Spleen (tissue), 11 donors: ENCODE measurements at regions not wholly inside any gene's neighbourhood (a gene's known extent, or its start where the extent isn't known, plus 50 kb on each side); places are given as distances from the start of the nearest gene placed in this dataset.

ENCODE experiments used
- DNase-seq: peaks from one replicate; pipeline ENCODE4 v3.0.0-alpha.2; 2020
- H3K27ac ChIP-seq, 8 donors: fragments of 200-600 bp; sonication (generic) in 7 of 8; 1 replicate in 4 of 8; 2 replicates in 4 of 8; pipeline versions ENCODE4 v1.5.0 to v1.8.0; 2016 to 2021; ENCODE audit warnings: inconsistent platforms in 4 of 8, mild to moderate bottlenecking in 4 of 8, moderate library complexity in 1 of 8
- H3K27me3 ChIP-seq, 7 donors: fragments of 200-600 bp; sonication (generic) in 6 of 7; replicated peaks in 1 of 7; 1 replicate in 4 of 7; 2 replicates in 3 of 7; pipeline versions ENCODE4 v1.5.0 to v1.8.0; 2016 to 2021; ENCODE audit warnings: inconsistent platforms in 3 of 7, mild to moderate bottlenecking in 1 of 7
- H3K36me3 ChIP-seq, 6 donors: fragments of 200-600 bp; sonication (generic) in 5 of 6; 1 replicate in 4 of 6; 2 replicates in 2 of 6; pipeline versions ENCODE4 v1.5.0 to v1.8.0; 2016 to 2021; ENCODE audit warnings: inconsistent platforms in 2 of 6
- H3K4me1 ChIP-seq, 6 donors: fragments of 200-600 bp; sonication (generic) in 5 of 6; 1 replicate in 3 of 6; 2 replicates in 3 of 6; pipeline versions ENCODE4 v1.5.0 to v1.8.0; 2016 to 2021; ENCODE audit warnings: inconsistent platforms in 3 of 6
- H3K4me3 ChIP-seq, 8 donors: fragments of 200-600 bp; sonication (generic) in 7 of 8; 1 replicate in 4 of 8; 2 replicates in 4 of 8; pipeline versions ENCODE4 v1.5.0 to v1.8.0; 2016 to 2021; ENCODE audit warnings: inconsistent platforms in 4 of 8, mild to moderate bottlenecking in 4 of 8, moderate library complexity in 2 of 8
- H3K9me3 ChIP-seq, 8 donors: fragments of 200-600 bp; sonication (generic) in 7 of 8; 1 replicate in 4 of 8; 2 replicates in 4 of 8; pipeline versions ENCODE4 v1.5.0 to v1.8.0; 2016 to 2021; ENCODE audit warnings: inconsistent platforms in 4 of 8
- POLR2A ChIP-seq, 3 donors: fragments of 450-650 bp; IDR thresholded peaks; one replicate each; pipeline ENCODE4 v1.5.1; 2017; ENCODE audit warnings: antibody characterized with exemption in 3 of 3, mild to moderate bottlenecking in 1 of 3
- POLR2AphosphoS5 ChIP-seq, 3 donors: sonication (generic); formaldehyde crosslinking; IDR thresholded peaks; one replicate each; pipeline ENCODE4 v1.5.1; 2017; ENCODE audit warnings: antibody characterized with exemption in 3 of 3
- WGBS, 5 donors: extraction: QIAGEN DNeasy Blood & Tissue Kit in 3 of 5; methylation state at CpG; one replicate each; pipeline versions ENCODE4 v1.1.5 to v1.1.7; 2013 to 2018; 5-methylcytosine and 5-hydroxymethylcytosine counted together
- intact Hi-C: fragments of 100-400 bp; cut with DNase I; formaldehyde crosslinking; loops from one replicate; pipeline ENCODE4 v1.15.0; 2023; ENCODE audit warnings: low total_unique reads
- TF ChIP-seq, protein P1 (sequence below), 11 experiments: fragments of 200-600 bp in 7 of 11; fragments of 450-650 bp in 4 of 11; sonication (generic) in 4 of 11; IDR thresholded peaks in 8 of 11; conservative IDR thresholded peaks in 3 of 11; 1 replicate in 7 of 11; 2 replicates in 4 of 11; pipeline versions ENCODE4 v1.4.0 to v1.8.0; 2016 to 2021; ENCODE audit warnings: antibody characterized with exemption in 11 of 11, inconsistent platforms in 4 of 11, mild to moderate bottlenecking in 1 of 11
- donor health status: healthy with polysubstance abuse.
- donor health status: DM: no; HTN: no; CAD: no; lungs with moderate emphysema.
- donor health status: DM: no; HTN: no; CAD: no.
- donor health status: Bipolar disorder and iron deficiency.
- donor health status: healthy.
- donor health status: DM: no; HTN: no; CAD: no.
- donor health status: DM: yes; HTN: yes; CAD: no.

DNA sequence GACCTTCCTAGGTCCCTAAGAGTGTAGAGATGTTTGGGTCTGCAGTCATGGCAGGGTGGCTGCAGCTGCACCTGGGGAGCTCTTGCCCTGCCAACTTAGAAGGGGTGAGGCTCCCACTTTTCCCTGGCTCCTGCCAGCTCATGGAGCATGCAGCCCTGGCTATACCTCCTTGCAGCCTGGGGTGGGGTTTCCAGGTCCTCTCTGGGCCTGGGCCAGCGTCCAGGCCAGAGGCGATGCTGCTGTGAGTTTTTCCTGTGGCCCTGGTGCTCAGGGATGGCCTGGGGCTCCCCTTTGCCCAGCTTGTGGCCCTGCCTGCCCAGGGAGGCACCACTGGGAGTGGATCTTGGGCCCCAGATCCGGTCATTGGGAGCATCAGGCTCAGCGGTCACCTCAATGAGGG lies 109.8 kb upstream of the FAM180A start:
- whole genome bisulfite sequencing, 5 donors: 83 to 91% (median 86%) methylated on average over 4 of the region's 4 CpGs; no CpG with 5 or more reads in 1 of the 5 donors
- peaks cover 0 to 7% (median 2%) of the 10 kb centered on the region in 6 donors for H3K4me1 ChIP-seq
- no peaks in the 10 kb centered on the region for H3K36me3 ChIP-seq
- TF ChIP-seq, protein P1, sequence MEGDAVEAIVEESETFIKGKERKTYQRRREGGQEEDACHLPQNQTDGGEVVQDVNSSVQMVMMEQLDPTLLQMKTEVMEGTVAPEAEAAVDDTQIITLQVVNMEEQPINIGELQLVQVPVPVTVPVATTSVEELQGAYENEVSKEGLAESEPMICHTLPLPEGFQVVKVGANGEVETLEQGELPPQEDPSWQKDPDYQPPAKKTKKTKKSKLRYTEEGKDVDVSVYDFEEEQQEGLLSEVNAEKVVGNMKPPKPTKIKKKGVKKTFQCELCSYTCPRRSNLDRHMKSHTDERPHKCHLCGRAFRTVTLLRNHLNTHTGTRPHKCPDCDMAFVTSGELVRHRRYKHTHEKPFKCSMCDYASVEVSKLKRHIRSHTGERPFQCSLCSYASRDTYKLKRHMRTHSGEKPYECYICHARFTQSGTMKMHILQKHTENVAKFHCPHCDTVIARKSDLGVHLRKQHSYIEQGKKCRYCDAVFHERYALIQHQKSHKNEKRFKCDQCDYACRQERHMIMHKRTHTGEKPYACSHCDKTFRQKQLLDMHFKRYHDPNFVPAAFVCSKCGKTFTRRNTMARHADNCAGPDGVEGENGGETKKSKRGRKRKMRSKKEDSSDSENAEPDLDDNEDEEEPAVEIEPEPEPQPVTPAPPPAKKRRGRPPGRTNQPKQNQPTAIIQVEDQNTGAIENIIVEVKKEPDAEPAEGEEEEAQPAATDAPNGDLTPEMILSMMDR (IDR thresholded peaks at IDR 0.05 in 8 of 11, conservative IDR thresholded peaks at IDR 0.05 in 3 of 11): no peak
- TF ChIP-seq POLR2AphosphoS5 (IDR thresholded peaks at IDR 0.05) (no peak), POLR2A (IDR thresholded peaks at IDR 0.05) (no peak)
- DNase-seq: no peak
- no peak overlapping the region for H3K27ac ChIP-seq
- no peaks in the 10 kb centered on the region for H3K27me3 ChIP-seq
- no peak overlapping the region for H3K4me3 ChIP-seq
- H3K9me3 ChIP-seq: peaks cover 0 to 21% (median 3%) of the 10 kb centered on the region in 8 donors
- intact Hi-C loops: no loop called here

DNA sequence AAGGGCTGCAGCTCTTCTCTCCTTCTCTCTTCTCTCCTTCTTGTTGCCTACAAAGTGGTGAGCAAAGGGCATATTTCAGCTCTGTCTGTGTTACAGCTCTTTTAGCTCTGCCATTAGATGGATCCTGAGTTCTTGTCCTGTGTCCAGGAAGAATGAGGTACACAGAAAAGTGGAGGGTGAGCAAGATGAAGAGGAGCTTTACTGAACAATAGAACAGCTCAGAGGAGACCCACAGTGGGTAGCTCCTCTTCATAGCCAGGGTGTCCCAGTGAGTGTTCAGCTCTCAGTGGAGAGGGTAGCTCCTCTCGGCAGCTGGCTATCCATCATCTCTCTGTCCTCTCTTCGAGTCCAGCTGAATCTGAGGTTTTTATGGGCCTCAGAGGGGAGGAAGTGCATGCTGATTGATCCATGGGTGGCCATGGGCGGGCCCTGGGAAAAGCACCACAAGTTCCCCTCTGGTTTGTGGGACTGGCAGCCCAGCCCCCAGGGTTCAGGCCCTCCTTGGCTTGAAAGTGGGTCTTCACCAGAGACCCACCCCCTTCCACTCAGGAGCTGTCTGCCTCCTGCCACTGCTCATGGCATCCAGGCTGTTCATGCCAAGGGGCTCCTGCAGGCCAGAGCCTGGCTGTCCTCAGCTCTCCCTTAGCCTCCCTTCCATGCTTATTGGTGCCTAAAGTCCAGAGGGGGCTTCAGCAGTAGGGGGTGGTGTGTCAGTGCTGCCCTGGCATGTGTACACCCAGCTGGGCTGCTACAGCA lies 109.1 kb upstream of the FAM180A start:
- no peak overlapping the region for H3K4me3 ChIP-seq
- H3K27ac ChIP-seq: no peak overlapping the region
- DNase-seq: no peak
- WGBS, 5 donors: 83 to 96% (median 93%) methylated on average over 2 to 3 of the region's 3 CpGs
- TF ChIP-seq POLR2A (IDR thresholded peaks at IDR 0.05): no peak
- TF ChIP-seq, protein P1 (IDR thresholded peaks at IDR 0.05 in 8 of 11, conservative IDR thresholded peaks at IDR 0.05 in 3 of 11): no peak
- no peak for TF ChIP-seq POLR2AphosphoS5 (IDR thresholded peaks at IDR 0.05)
- no peaks in the 10 kb centered on the region for H3K27me3 ChIP-seq
- H3K36me3 ChIP-seq: no peaks in the 10 kb centered on the region
- H3K4me1 ChIP-seq: peaks cover 0 to 7% (median 2%) of the 10 kb centered on the region in 6 donors
- peaks cover 0 to 21% (median 3%) of the 10 kb centered on the region in 8 donors for H3K9me3 ChIP-seq
- intact Hi-C loops: no loop called here

DNA sequence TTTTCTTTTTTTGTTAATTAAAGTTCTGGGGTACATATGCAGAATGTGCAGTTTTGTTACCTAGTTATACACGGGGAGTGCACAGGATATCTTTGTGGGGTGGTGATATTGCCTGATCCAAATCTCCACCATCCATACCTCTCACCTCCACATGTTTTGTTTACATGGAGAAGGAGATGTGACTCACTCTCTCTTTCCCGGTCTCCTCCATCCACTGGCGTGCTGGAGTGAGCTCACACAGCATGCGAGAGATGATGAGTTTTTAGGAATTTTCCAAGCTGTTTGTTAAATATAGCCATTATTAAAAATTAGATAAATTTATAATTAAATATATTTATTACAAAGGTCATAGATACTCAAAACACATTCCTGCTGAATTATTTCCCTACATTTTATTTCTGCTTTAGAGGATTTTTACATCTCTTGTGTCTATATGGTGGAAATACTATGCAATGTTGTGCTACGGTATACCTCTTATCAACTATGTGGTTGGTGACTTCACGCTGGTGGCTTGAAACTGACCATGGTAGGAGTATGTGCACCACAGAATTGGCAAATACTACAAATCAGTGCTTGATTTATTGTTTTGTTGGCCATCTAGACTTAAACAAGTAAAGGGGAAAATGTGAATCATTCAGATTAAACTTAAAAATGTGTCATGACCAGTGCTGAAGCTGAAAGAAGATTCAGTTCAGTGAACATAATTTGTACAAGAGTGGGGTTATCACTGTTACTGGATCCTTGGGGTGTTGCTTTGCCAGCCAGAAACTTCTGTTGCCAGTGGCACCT lies 107.9 kb upstream of the FAM180A start:
- WGBS, 5 donors: 69 to 78% (median 76%) methylated on average over 6 of the region's 6 CpGs

More for the DNA sequence above, 107.9 kb upstream of the FAM180A start:
- Histone ChIP-seq H3K27ac (no peak overlapping the region), H3K36me3 (no peaks in the 10 kb centered on the region), H3K4me1 (peaks cover 0 to 7% (median 2%) of the 10 kb centered on the region in 6 donors), H3K4me3 (no peak overlapping the region), H3K9me3 (peaks cover 0 to 14% (median under 1%) of the 10 kb centered on the region in 8 donors), H3K27me3 (no peaks in the 10 kb centered on the region)
- DNase-seq: no peak
- TF ChIP-seq, protein P1 (IDR thresholded peaks at IDR 0.05 in 8 of 11, conservative IDR thresholded peaks at IDR 0.05 in 3 of 11): no peak
- TF ChIP-seq POLR2AphosphoS5 (IDR thresholded peaks at IDR 0.05) (no peak), POLR2A (IDR thresholded peaks at IDR 0.05) (no peak)
- intact Hi-C loops: no loop called here
